ENCODE measurements at regions not wholly inside any gene's neighbourhood (a gene's known extent, or its start where the extent isn't known, plus 50 kb on each side); places are given as distances from the start of the nearest gene placed in this dataset.

DNA sequence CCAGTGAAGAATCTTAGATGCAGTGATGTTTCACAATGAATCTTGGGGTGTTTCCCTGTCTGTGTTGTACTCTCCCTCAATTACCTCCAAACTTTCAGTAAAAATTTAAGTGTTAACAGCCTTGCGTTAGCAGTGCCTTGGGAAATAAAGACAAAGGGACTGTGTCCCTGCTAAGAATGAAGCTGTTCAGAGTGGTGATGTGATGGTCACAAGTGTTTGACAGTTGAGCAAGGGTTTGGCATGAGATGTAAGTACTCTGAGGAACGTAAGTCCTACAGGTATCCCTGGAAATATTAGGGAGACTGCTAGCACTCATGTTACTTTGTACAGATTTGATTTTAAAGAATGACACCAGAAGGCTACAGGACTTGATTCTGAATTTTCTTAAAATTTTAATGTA is 304.3 kb upstream of the DPH6 start:
- Histone ChIP-seq H3K27ac (ENCODE audit: low read length) (no peak overlapping the region), H3K9ac (ENCODE audit: low read depth, low read length) (no peak overlapping the region), H3K36me3 (ENCODE audit: insufficient read depth, low read depth, low read length) (no peaks in the 10 kb centered on the region), H3K9me3 (ENCODE audit: insufficient read depth, low read depth, low read length) (no peaks in the 10 kb centered on the region), H3K27me3 (ENCODE audit: insufficient read depth, low read length) (no peaks in the 10 kb centered on the region), H3K4me3 (ENCODE audit: low read length) (no peak overlapping the region), H3K4me1 (ENCODE audit: insufficient read depth, low read length) (no peaks in the 10 kb centered on the region)

DNA sequence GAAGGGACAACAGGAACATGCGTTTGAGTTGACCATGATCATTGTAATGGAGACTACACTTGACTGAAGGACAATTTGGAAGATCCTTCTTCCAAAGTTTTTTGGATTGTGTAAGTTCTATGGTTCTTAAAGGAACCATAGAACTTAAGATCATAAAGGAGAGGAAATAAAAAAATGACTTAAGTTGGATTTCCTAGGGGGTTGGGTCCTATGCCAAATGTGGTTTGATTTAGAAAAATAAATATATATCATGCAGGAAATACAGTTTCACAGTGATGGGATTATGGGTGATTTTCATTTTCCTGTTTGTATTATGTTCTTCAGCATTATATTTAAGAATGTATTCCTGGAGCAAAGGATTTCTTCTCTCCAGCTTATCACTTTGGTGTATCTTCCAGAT is 305.5 kb upstream of the DPH6 start:
- Histone ChIP-seq H3K9ac (ENCODE audit: low read depth, low read length) (no peak overlapping the region), H3K9me3 (ENCODE audit: insufficient read depth, low read depth, low read length) (no peaks in the 10 kb centered on the region), H3K36me3 (ENCODE audit: insufficient read depth, low read depth, low read length) (no peaks in the 10 kb centered on the region), H3K27me3 (ENCODE audit: insufficient read depth, low read length) (no peaks in the 10 kb centered on the region), H3K27ac (ENCODE audit: low read length) (no peak overlapping the region), H3K4me1 (ENCODE audit: insufficient read depth, low read length) (no peaks in the 10 kb centered on the region), H3K4me3 (ENCODE audit: low read length) (no peak overlapping the region)

DNA sequence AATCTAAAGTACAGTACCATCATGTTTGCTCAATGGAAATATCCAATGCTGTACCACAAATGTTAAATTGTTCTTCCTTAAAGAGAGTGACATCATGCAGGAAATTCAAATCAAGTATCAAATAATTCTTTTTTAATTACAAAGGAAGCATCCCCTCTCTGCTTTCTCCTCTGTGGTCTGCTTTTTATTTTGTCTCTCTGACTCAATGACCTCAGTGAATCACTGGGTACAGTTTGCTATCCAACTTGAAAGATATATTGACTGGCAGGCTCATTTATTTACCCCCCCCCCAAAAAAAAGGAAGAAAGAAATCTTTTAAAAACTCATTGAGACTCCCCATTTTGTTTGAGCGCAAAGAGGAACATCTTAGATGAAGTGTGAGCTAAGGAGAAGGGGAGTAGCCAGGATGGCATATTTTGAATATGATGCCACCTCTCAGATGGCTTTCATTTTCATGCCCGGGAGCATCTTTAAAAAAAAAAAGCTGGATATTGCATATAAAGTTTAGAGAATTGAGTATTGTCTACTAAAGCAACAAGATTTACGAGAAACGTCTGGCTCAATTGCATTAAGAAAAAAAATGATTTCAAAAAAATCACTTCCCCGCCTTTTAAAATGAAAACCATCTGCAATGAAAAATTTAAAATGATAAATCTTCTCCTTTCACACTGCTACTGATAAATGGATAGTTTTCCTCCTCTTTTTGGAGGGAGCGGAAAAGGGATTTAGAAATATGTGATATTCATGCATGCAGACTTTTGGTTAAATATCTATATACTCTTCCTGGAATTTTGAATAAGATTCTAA is 307.1 kb upstream of the DPH6 start:
- Histone ChIP-seq H3K4me3 (ENCODE audit: low read length) (no peak overlapping the region), H3K4me1 (ENCODE audit: insufficient read depth, low read length) (no peaks in the 10 kb centered on the region; the same call in 1 of the 2 replicates), H3K36me3 (ENCODE audit: insufficient read depth, low read depth, low read length) (no peaks in the 10 kb centered on the region), H3K27me3 (ENCODE audit: insufficient read depth, low read length) (no peaks in the 10 kb centered on the region), H3K27ac (ENCODE audit: low read length) (no peak overlapping the region), H3K9me3 (ENCODE audit: insufficient read depth, low read depth, low read length) (no peaks in the 10 kb centered on the region), H3K9ac (ENCODE audit: low read depth, low read length) (no peak overlapping the region)

DNA sequence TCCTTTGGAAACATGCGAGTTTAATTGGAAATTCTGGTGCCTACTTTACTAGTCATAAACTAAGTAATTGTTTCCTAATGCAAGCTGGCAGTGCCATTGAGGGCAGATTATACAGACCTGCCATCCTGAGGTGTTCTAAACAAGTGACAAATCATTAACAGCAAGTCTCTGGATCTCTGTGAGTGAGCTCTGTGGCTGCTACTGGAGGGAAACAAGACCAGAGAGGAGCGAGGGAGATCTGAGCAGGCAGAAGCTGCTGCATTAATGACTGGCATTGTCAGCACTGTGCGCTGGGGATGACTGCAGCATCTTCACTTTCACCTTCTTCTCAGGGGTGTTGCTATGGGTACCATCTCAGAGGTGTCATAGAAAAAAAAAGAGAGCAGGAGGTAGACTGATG is 308.4 kb upstream of the DPH6 start:
- Histone ChIP-seq H3K4me3 (ENCODE audit: low read length) (no peak overlapping the region), H3K4me1 (ENCODE audit: insufficient read depth, low read length) (peaks cover 11% of the 10 kb centered on the region), H3K9me3 (ENCODE audit: insufficient read depth, low read depth, low read length) (no peaks in the 10 kb centered on the region), H3K27me3 (ENCODE audit: insufficient read depth, low read length) (no peaks in the 10 kb centered on the region), H3K36me3 (ENCODE audit: insufficient read depth, low read depth, low read length) (no peaks in the 10 kb centered on the region), H3K27ac (ENCODE audit: low read length) (no peak overlapping the region), H3K9ac (ENCODE audit: low read depth, low read length) (no peak overlapping the region)

DNA sequence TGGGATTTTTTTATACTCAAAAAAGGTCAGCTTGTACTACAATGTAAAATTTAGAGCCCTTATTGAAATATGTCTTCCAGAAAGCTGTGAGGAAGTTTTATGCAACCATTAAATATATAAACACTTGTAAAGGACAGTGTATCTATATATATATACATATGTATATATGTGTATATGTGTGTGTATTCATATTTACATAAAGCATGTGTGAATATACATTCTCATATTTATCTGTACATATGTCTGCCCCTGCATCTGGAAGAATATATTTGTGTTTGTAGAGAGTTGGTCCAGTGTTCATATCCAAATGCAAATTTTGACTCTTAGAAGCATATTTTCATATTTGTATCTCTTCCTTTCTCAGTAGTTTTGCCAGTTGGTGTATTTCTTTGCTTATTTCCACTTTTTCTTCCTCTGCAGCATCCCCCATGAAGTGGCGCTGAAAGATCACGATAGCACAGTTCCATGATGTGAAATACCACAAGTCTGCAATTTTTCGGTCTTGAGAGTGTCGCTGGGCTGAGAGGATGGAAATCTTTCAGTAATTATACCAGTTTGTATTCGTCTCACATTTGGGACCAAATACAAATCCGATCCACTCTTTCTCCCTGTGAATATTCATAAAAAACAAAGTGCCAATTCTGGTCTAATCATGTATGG is 311.7 kb upstream of the DPH6 start:
- H3K4me3 ChIP-seq (ENCODE audit: low read length) = no peak overlapping the region
- H3K9me3 ChIP-seq (ENCODE audit: insufficient read depth, low read depth, low read length) = no peaks in the 10 kb centered on the region
- peaks cover 11% of the 10 kb centered on the region for H3K4me1 ChIP-seq (ENCODE audit: insufficient read depth, low read length)
- H3K36me3 ChIP-seq (ENCODE audit: insufficient read depth, low read depth, low read length) = no peaks in the 10 kb centered on the region
- no peak overlapping the region for H3K27ac ChIP-seq (ENCODE audit: low read length)
- H3K27me3 ChIP-seq (ENCODE audit: insufficient read depth, low read length) = no peaks in the 10 kb centered on the region
- H3K9ac ChIP-seq (ENCODE audit: low read depth, low read length) = no peak overlapping the region

DNA sequence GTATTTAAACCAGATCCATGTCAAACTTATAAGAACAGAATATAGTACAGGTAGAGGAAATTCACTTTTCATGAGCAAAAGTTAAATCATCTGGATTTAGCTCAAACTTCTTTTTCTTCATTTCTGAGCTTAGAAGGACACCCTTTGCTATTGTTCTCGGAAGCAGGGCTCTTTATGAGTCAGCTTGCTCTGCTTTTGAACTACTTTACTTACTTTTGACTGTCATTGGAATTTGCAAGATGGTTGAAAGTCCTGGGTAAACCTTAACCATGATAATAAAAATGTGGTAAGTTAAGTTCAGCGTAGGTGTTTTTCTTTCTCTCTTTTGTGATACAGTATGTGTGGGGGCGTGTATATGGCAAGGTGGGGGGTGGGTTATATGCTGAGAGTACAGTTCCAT is 312.7 kb upstream of the DPH6 start:
- H3K9me3 ChIP-seq (ENCODE audit: insufficient read depth, low read depth, low read length) = no peaks in the 10 kb centered on the region
- H3K27ac ChIP-seq (ENCODE audit: low read length) = no peak overlapping the region
- no peak overlapping the region for H3K9ac ChIP-seq (ENCODE audit: low read depth, low read length)
- H3K27me3 ChIP-seq (ENCODE audit: insufficient read depth, low read length) = no peaks in the 10 kb centered on the region
- no peak overlapping the region for H3K4me3 ChIP-seq (ENCODE audit: low read length)
- no peaks in the 10 kb centered on the region for H3K36me3 ChIP-seq (ENCODE audit: insufficient read depth, low read depth, low read length)
- H3K4me1 ChIP-seq (ENCODE audit: insufficient read depth, low read length) = peaks cover 11% of the 10 kb centered on the region

DNA sequence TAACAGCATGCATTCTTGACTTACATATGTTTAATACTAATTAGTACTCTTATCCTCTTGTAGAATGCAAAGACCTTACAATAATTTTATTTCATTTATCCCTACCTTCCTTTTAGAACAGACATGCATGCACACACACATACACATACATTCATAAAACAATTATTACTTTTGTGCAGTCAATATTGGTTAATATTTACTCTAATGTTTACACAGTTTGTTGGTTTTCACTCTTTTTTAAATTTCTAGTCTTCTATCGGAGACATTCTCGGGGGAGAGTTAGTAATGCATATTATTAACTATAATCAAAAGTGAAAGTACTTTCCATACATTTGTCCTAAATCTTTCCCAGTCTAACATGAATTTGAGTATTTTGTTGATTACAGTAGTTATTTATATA is 317.7 kb upstream of the DPH6 start:
- Histone ChIP-seq H3K4me3 (ENCODE audit: low read length) (no peak overlapping the region), H3K27me3 (ENCODE audit: insufficient read depth, low read length) (no peaks in the 10 kb centered on the region), H3K9ac (ENCODE audit: low read depth, low read length) (no peak overlapping the region), H3K36me3 (ENCODE audit: insufficient read depth, low read depth, low read length) (no peaks in the 10 kb centered on the region), H3K9me3 (ENCODE audit: insufficient read depth, low read depth, low read length) (no peaks in the 10 kb centered on the region), H3K4me1 (ENCODE audit: insufficient read depth, low read length) (peaks cover 14% of the 10 kb centered on the region), H3K27ac (ENCODE audit: low read length) (no peak overlapping the region)

DNA sequence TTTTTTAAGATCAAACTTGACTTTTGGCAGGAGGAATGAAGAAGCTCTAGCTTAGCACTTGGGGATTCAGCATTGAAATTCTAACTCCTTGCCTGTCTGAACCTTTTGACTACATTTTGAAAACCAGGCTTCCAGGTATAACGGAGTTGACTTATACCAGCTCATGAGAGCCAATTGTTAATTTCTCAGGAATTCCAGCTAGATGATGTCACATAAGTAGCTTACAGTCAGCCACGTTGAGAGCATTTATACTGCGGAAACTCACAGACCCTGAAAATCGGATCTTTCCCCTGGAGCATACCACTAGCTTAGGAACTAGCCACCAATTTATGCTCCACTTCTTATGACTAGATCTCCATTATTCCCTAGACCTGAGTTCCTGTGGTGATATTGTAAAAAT is 321.4 kb upstream of the DPH6 start:
- Histone ChIP-seq H3K27ac (ENCODE audit: low read length) (no peak overlapping the region), H3K4me1 (ENCODE audit: insufficient read depth, low read length) (peaks cover 19% of the 10 kb centered on the region; the same call in 1 of the 2 replicates), H3K4me3 (ENCODE audit: low read length) (no peak overlapping the region), H3K9ac (ENCODE audit: low read depth, low read length) (no peak overlapping the region), H3K9me3 (ENCODE audit: insufficient read depth, low read depth, low read length) (no peaks in the 10 kb centered on the region), H3K27me3 (ENCODE audit: insufficient read depth, low read length) (no peaks in the 10 kb centered on the region), H3K36me3 (ENCODE audit: insufficient read depth, low read depth, low read length) (no peaks in the 10 kb centered on the region)

DNA sequence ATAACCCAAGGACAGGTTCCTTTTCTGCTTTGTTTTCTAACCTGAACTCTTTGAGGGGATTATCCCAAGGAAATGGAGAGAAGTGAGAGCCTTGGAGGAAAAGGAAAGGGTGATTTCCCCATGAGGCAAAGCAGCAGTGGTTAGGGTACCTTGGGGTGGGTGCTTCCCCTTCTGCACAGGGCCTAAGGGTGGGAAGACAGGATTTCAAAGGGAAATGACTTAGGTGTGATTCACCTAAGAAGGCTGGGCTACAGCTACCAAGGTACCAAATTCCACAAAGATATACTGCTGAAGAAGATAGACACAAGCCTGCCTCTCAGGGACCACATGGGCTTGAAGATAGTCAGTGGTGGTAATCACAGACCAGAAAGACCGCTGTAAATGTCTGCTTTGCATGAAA is 325.3 kb upstream of the DPH6 start:
- Histone ChIP-seq H3K27ac (ENCODE audit: low read length) (no peak overlapping the region), H3K9ac (ENCODE audit: low read depth, low read length) (no peak overlapping the region), H3K36me3 (ENCODE audit: insufficient read depth, low read depth, low read length) (no peaks in the 10 kb centered on the region), H3K4me3 (ENCODE audit: low read length) (no peak overlapping the region), H3K9me3 (ENCODE audit: insufficient read depth, low read depth, low read length) (no peaks in the 10 kb centered on the region), H3K27me3 (ENCODE audit: insufficient read depth, low read length) (no peaks in the 10 kb centered on the region), H3K4me1 (ENCODE audit: insufficient read depth, low read length) (peaks cover 19% of the 10 kb centered on the region; the same call in 1 of the 2 replicates)

DNA sequence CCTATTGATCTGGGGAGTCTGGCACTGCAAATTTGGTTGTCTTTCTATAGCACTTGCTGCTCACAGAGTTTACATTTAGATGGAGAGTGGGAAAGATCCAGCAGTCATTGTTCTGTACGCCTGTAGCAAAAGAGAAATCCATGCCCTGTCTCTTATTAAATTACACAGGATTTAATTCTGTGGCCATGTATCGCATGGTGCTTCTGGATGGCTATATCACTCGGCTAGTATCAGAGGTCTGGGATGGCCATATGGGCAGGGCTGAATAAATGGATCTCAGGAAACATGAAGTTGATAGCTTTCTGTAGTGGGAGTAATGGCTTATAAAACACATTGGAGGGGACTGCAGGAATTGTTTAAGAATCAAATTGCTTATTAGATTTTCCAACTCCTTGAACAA is 325.8 kb upstream of the DPH6 start:
- H3K4me1 ChIP-seq (ENCODE audit: insufficient read depth, low read length) = peaks cover 19% of the 10 kb centered on the region; the same call in 1 of the 2 replicates
- H3K27ac ChIP-seq (ENCODE audit: low read length) = no peak overlapping the region
- H3K27me3 ChIP-seq (ENCODE audit: insufficient read depth, low read length) = no peaks in the 10 kb centered on the region
- H3K36me3 ChIP-seq (ENCODE audit: insufficient read depth, low read depth, low read length) = no peaks in the 10 kb centered on the region
- H3K9ac ChIP-seq (ENCODE audit: low read depth, low read length) = no peak overlapping the region
- no peaks in the 10 kb centered on the region for H3K9me3 ChIP-seq (ENCODE audit: insufficient read depth, low read depth, low read length)
- H3K4me3 ChIP-seq (ENCODE audit: low read length) = no peak overlapping the region

DNA sequence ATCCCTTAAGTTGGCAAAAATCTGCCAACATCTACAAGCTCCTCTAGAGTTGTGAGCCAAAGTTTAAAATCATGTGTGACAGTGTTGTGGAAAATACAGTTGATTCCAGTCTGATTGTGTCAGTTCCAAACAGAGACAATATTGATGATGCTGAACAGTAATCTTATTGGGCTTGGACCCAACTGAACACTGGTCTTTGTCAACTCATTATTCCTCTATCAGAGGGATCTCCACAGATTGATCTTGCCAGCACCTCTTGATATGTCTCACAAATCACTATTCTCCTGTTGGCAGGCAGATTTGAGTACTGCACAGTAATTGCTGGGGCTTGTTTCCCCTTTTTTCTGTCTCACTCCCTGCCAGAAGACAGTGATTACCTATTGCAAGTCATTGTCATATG is 326.6 kb upstream of the DPH6 start:
- Histone ChIP-seq H3K27ac (ENCODE audit: low read length) (no peak overlapping the region), H3K9me3 (ENCODE audit: insufficient read depth, low read depth, low read length) (no peaks in the 10 kb centered on the region), H3K27me3 (ENCODE audit: insufficient read depth, low read length) (no peaks in the 10 kb centered on the region)

DNA sequence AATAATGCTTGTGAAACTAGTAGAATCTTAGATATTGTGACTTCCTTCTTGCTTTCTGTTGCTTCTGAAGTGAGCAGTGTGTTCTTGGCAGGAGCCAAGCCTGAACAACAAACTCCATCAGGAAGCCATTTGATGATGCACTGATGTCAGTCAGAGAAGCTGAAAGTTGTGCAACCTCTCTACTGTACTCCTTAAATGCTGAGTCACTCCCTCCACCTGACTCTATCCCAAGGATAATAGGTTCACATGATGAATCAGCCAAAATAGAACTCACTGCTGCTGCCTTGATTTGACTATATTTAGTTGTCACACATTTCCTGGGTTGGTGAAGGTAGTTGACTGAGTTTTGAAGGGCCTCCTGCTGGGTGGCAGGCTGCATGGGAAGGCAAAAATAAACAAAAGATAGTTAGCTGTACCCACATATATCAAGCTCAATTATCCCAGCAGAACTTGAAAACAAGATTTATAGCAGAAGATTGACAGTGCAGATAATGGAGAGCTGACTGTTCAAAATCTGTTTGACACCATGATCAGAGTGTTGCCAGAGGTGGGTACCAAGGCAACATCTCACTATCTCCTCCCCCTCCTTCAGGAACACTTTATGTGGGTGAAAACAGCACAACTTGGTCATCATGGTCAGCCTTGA is 328.4 kb upstream of the DPH6 start:
- H3K27ac ChIP-seq (ENCODE audit: low read length) = no peak overlapping the region
- H3K4me3 ChIP-seq (ENCODE audit: low read length) = no peak overlapping the region
- H3K9me3 ChIP-seq (ENCODE audit: insufficient read depth, low read depth, low read length) = no peaks in the 10 kb centered on the region
- no peak overlapping the region for H3K9ac ChIP-seq (ENCODE audit: low read depth, low read length)
- no peaks in the 10 kb centered on the region for H3K27me3 ChIP-seq (ENCODE audit: insufficient read depth, low read length)
- no peaks in the 10 kb centered on the region for H3K36me3 ChIP-seq (ENCODE audit: insufficient read depth, low read depth, low read length)
- H3K4me1 ChIP-seq (ENCODE audit: insufficient read depth, low read length) = peaks cover 11% of the 10 kb centered on the region; the same call in 1 of the 2 replicates

More for the DNA sequence above, 326.6 kb upstream of the DPH6 start:
- H3K36me3 ChIP-seq (ENCODE audit: insufficient read depth, low read depth, low read length) = no peaks in the 10 kb centered on the region
- no peak overlapping the region for H3K4me3 ChIP-seq (ENCODE audit: low read length)
- H3K9ac ChIP-seq (ENCODE audit: low read depth, low read length) = no peak overlapping the region
- peaks cover 14% of the 10 kb centered on the region; the same call in 1 of the 2 replicates for H3K4me1 ChIP-seq (ENCODE audit: insufficient read depth, low read length)

All from iPS-20b (cell line).